ENCODE measurements at regions not wholly inside any gene's neighbourhood (a gene's known extent, or its start where the extent isn't known, plus 50 kb on each side); places are given as distances from the start of the nearest gene placed in this dataset.
A peak's percentile ranks its signal among the peaks of the same experiment; 100 is the strongest.
"Not testable (repeated sequence)": the region's sequence is repeated elsewhere in the genome, so short reads cannot be mapped to it uniquely, and the experiment has no call there.

DNA sequence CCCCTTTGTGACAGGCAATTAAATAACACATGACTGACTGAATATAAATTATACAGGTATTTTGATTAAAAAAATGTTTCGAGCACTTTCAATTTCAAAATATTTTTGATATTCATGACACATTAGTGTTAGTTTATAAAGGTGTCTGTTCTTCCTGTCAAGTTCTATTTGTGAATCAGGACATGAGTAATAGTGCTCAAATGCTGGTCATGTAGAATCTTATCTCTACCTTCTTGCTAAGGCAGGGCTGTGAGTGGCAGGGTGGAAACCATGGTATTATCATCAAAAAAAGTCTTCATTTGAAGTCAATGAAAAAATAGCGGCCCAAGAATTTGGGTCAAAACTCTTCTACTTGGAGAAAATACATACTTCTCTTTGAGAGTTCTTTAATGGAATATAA is 250.2 kb downstream of the DACT1 start:
- DNase-seq: no peak

DNA sequence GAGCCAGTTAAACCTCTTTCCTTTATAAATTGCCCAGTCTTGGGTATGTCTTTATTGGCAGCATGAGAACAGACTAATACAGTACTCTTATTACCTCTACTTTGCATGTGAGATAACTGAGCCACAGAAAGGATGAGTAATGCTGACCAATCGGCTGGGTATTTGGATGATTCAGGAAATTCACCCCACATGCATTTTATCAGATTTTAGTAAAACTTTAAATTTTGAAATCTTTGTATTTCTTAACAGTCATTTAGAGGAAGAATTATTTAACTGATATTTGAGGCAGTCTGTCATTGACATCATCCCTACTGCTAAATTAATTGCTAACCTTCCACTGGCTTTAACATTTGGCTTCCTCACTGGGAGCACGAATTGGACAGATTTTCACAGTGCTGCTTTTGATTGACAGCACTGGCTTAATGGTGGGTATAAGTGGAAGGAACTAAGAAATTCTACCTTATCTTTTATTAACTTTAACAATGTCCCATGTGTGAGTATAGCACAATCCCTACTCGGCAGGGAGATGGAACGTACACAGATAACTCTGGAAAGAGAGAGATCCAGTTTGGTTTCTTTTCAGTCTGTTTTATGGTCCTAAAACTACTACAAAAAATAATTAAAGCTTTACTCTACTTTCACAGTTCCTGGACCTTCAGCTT is 261.0 kb downstream of the DACT1 start:
- no peak for DNase-seq

DNA sequence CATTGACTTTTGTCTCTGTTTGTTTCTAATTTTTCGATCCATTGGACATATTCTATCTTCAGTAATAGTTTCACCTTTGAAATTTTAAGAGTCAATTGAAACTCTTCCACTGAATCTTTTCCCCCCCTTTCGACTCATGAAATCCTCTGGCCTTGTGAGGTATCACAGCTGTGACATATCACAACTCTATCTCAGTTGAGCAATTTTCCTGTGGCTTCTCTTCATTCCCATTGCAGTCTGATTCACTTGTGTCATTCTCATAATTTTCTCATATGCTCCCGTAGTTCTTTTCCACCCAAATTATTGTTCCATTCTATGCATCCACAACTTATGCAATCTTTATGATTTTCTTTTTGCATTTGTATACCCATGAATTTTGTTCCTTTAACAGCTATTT is 261.6 kb downstream of the DACT1 start:
- no peak for DNase-seq

DNA sequence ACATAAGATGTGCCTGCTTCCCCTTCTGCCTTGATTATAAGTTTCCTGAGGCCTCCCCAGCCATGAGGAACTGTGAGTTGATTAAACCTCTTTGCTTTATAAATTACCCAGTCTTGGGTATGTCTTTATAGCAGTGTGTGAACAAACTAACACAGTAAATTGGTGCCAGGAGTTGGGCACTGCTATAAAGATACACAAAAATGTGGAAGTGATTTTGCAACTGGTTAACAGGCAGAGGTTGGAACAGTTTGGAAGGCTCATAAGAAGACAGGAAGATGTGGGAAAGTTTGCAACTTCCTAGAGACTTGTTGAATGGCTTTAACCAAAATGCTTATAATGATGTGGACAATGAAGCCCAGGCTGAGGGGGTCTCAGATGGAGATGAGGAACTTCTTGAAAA is 264.1 kb downstream of the DACT1 start:
- no peak for DNase-seq

DNA sequence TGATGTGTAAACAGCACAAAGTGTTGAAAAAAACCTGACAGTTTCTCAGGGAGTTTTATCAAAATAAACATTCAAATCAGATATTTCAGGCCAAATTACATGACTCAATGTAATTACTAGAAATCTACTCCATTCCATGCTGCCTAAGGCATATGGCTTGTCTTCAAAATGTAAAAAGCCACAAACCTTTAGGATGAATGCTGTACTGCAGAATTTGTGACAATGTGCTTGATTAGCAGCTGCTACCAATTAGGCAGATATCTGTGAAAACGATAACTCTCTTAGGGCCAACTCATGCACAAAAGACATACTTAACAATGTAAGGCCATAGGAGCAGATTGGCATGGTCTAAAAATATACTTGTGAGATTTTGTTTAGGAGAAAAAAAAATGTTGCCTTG is 267.0 kb downstream of the DACT1 start:
- no peak for DNase-seq

DNA sequence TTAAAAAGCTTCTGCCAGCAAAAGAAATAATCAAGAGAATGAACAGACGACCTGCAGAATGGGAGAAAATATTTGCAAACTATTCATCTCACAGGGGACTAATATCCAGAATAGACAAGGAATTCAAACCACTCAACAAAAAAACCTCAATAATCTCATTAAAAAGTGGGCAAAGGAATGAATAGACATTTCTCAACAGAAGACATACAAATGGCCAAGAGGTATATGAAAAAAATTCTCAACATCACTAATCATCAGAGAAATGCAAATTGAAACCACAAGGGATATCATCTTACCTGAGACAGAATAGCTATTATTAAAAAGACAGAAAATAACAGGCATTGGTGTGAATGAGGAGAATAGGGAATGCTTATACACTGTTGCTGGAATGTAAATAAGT is 270.0 kb downstream of the DACT1 start:
- DNase-seq: no peak

DNA sequence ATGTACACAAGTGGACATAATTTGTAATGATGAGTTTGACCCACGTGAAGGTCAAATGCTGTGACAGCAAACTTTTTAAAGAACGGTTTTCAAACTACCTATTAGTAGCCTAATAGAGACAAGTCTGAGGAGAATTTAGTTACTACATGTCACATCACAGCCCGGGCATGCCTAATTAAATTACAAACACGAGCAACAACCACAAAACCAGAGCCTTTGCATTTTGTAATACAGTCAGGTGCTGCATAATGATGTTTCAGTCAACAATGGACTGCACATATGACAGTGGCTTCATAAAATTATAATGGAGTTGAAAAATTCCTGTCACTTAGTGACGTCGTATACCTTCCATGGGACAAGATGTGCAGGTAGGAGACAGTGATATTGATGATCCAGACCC is 274.5 kb downstream of the DACT1 start:
- DNase-seq: no peak

DNA sequence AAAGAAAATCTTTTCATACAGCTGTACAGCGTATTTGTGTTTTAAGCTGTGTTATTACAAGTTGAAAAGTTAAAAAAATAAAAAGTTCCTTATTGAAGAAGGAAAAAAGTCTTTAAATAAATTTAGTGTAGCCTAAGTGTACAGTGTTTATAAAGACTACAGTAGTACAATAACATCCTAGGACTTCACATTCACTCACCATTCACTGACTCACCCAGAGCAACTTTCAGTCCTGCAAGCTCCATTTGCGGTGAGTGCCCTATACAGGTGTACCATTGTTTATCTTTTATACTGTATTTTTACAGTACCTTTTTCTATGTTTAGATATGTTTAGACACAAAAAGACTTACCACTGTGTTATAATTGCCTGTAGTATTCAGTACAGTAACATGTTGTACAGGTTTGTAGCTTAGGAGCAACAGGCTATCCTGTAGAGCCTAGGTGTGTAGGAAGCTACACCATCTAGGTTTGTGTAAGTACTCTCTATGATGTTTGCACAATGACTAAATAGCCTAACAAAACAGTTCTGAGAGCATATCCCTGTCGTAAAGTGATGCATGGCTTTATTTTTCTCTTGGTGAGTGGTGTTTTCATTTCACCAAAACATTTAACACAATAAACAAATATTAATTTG is 275.2 kb downstream of the DACT1 start:
- no peak for DNase-seq

DNA sequence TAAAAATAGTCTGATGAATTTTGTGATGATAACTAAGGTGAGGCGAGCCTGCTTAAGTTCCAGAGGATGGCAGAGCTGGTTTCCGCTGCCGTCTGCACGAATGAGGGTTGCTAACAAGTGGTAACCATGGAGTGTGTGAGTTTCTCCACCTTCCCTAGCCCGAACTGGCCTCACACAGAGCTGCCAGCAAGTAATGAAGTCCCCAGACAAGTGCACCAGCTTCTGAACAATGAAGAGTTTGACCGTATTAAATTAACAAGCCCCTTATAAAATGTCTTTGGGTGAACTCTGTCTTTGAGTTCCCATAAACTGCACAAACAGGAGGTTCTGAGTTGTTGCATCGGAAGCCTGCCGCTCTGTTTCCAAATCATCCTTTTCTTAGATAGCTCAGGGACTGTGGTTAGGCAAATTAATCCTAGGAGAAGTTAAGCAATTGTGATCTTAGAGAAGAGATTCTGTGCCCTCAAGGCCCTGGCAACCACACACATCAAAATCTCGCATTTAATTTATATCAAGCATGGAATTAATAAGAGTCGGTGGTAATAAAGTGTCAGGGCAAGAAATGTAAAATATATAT is 274.1 kb upstream of the DAAM1 start:
- DNase-seq: no peak

DNA sequence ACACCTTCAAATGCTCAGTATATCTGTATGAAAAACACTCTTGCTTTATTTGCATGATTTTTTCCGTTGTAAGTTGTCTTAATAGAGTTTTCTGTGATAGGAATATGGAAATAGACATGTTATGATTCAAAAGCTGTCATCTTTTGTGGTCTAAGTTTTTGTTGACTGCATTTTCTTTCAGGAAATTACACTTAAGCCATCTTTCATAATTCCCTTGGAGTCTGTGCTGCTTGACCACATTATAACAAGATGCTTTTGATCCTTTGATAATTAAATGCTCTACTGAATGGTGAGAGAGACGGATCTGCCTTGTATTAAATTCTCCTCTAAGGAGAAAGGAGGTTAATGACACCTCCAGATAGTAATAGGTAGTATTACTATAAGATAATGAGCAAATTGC is 272.8 kb upstream of the DAAM1 start:
- no peak for DNase-seq

DNA sequence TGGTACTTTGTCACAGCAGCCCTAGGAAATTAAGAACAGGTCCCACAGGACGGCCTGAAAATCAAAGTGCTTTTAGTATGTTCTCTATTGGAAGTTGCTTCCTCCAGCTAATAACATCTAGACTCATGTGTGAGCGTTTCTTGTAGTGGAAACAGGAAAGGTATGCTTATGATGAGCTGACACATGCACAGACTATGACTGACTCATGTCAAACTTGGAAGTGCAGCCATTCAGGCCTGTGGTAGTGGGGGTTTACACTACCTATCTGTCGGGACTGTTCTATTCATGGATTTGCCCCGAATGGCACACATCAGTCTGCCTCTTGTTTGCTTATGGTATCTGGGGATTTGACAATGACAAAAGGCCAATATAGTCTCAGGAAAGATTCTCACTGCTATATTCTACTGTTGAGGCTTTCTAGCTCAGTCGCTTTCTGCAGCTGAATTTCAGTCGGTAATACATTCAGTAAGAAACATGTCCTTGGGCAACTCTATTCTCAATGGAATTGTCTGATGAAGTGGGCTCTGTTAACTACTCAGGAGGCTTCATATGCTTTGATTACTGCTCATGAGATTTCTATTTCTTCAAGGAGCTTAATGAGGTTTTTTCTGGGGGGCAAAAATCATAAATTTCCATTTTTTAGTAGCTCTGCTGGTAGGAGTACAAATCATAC is 270.3 kb upstream of the DAAM1 start:
- no peak for DNase-seq

DNA sequence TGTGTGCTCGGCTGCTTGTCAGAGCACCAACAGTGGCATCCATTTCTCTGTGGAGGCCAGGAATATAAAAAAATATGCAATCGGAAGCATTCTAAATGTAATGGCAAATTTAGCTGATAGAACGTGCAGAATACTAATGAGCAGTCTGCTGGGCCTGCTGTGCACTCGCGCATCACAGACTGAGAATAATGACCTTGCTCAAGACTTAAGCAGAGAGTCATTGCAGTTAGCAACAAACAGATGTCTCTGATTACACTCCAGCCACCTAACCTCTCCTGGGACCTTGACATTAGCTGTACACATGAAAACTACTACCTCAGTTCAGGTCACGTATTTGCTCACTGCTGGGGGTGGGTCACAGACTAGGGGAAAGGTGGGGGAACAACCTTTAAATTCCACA is 269.2 kb upstream of the DAAM1 start:
- DNase-seq: no peak

DNA sequence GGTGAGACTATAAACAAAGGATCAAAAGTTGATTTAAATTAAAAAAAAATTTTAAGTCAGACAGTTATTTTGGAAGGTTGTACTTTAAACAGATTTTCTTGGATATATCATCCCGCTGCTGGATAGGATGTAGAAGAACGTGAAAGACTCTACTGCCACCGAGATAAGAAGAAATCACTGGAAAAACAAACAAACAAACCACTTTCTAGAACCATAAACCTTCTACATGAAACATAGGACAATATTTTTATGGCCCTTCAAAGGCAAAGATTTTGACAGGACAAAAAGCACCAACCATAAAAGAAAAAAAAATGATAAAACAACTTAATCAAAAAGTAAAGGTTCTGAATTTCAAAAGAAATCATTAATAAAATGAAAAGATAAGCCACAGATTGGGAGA is 268.2 kb upstream of the DAAM1 start:
- no peak for DNase-seq

DNA sequence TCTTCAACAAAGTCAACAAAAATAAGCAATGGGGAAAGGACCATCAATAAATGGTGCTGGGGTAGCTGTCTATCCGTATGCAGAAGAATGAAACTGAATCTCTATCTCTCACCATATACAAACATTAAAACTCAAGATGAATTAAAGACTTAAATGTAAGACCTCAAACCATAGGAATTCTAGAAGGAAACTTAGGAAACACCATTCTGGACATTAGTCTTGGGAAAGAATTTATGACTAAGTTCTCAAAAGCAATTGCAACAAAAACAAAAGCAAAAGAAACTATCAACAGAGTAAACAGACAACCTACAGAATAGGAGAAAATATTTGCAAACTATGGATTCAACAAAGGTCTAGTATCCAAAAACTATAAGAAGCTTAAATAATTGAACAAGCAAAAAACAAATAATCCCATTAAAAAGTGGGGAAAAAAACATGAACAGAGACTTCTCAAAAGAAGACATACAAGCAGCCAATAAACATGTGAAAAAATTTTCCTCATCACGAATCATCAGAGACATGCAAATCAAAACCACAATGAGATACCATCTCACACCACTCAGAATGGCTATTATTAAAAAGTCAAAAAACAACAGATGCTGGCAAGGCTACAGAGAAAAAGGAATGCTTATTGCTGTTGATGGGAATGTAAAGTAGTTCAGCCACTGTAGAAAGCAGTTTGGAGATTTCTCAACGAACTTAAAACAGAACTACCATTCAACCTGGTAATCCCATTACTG is 266.1 kb upstream of the DAAM1 start:
- DNase-seq: not testable (repeated sequence)

DNA sequence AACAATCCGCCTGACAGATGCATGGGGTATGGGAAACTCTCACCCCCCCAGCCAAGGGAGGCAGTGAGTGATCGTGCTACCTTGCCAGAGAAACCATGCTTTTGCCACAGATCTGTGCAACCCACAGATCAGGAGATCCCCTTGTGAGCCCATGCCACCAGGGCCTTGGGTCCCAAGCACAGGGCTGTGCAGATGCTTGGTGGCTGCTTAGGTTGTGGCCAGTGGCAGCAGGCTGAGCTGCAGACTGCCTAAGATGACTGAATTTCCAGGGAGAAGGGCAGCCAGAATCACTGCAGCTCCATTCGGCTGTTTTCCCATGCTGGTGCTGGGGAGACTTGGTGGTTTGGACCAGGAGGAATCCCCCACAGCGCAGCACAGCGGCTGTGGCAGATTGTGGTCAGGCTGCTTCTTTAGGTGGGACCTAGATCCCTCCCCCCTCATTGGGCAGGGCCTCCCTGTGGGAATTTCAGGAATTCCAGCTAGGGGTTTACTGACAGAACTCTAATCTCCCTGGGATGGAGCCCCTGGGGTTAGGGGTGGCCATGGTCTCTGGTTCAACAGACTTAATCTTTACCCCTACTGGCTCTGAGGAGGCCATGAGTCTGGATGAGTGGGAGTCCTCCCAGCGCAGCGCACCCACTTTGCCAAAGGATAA is 264.6 kb upstream of the DAAM1 start:
- no peak for DNase-seq

DNA sequence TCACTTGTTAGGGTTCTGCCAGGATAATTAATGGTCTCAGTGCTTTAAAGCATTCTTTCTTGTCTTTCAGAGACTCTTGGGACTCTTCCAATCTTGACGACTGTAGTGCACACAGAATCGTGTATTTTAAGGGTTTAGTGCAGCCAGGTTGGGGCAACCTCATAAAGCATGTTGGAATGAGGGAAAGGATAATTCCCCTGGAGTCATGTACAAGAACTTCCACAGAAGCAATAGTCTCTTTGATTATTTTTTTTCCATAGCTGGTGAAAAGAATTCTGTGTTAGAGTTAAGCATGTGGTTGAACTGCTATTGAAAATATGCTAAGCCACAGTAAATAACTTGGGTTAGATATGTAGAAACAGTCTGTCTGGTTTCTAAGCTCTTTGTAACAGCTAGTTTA is 246.8 kb upstream of the DAAM1 start:
- no peak for DNase-seq

DNA sequence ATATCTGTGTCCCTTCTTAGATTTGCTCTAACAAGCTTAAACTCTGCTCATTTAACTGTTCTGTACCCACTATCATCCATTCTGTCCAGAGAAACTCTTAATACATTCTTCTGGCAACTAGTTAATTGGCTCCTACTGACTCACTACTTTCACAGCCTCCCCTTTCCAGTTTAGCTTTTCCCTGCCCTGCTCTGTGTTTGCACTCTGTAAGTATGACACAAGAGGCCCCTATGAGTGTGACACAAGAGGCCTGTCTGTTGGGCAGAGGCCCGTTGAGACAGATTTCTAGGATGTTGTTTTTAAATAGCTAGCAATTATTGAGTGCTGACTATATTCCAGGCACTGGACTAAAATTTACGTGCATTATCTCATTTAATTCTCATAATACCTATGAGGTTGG is 246.0 kb upstream of the DAAM1 start:
- no peak for DNase-seq

DNA sequence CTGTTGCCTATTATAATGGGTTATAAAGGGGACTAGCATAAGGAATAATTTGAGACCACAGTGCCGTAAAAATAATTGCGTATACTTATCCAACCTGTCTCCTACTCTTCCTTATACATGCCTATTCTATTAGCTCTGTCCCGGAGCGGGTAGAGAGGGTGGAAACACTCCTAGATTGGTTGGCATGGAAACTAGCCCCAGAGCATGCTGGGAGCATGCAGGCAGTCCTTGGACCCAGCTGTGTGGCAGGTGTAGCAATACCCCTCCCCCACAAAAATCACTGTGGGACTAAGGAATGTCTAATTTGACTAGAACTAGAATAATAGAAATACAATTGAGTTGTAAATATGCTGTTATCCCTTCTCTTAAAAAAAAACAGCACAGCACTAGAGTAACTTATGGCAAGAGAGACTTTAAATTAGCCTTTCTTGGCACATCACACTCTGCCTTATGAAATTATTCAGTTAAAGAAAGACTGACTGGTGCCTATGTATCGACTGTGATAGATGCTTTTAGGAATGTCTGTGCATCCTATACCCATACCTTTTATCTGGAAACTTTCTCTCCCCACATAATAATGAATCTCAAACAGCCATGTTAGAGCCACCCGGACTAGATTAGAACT is 244.0 kb upstream of the DAAM1 start:
- no peak for DNase-seq

DNA sequence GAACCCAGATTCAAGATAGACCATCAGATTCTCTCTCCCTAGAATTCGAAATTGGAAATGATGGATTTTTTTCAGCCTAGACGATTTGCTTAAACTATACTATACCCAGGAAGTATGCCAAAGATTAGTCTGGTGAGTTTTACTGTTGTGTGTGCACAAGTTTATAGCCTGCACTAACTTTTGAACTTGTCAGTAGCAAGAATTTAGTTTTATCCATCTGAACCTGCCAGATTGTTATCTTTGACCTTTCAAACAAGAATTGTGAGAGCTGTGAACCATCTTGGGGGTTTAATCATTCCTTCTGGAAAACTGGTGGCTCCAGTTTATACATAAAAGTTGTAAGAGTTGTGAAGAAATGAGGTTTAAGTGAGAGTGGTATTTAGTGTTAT is 243.5 kb upstream of the DAAM1 start:
- no peak for DNase-seq

DNA sequence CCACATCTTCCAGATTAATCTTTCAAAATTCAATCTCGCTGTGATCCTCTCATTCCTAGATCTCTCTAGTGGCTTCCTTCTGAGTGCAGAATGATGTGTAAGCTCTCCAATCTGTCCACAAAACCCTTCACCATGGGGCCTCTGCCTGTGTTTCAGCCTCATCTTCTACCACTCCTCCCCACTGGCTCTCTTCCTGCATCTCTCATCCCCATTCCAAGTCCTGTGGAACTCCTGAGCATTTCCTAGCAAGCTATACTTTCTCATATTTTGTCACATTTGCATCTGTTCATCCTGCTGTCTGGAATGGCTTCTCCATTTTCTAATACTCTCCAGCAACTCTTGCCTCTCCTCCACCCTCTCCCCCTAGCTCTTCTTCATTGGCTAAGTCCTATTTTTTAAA is 242.0 kb upstream of the DAAM1 start:
- peak; percentile 58 for DNase-seq

DNA sequence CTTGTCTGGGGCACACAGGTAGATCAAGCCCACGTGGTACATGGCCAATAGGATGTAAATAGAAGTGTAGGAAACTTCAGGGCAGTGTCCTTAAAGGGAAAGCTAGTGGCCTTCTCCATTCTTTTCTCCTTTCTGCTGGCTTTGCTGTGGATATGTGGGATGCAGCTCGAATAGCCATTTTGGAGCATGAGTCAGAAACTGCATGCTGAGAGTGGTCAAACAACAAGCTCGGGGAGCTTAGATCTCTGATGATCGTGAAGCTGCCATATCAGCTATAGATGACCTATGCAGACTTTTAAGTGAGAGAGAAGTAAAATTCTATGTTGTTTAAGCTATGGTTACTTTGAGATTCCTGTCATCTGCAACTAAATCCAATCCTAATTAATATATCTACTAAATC is 241.3 kb upstream of the DAAM1 start:
- DNase-seq: no peak
